Non-pigmented ciliary epithelial cell (primary cell): ENCODE measurements at regions not wholly inside any gene's neighbourhood (a gene's known extent, or its start where the extent isn't known, plus 50 kb on each side); places are given as distances from the start of the nearest gene placed in this dataset.

Source experiments
- DNase-seq: peaks from one replicate; pipeline ENCODE4 v3.0.0-alpha.2; 2010; ENCODE audit warnings: low read depth

GRCh38 chr2:20913491-20913890 is 90.6 kb upstream of the LDAH start:
- no peak for DNase-seq

GRCh38 chr2:20900052-20900636 is 77.2 kb upstream of the LDAH start:
- DNase-seq = no peak

- no peak for DNase-seq
Observed at GRCh38 chr2:20897874-20898453, 75.1 kb upstream of the LDAH start.

- no peak for DNase-seq
Observed at GRCh38 chr2:20897047-20897446, 74.1 kb upstream of the LDAH start.

GRCh38 chr2:20884829-20885228 is 61.9 kb upstream of the LDAH start:
- DNase-seq = no peak

- DNase-seq = no peak
Observed at GRCh38 chr2:20882466-20883170, 59.7 kb upstream of the LDAH start.

GRCh38 chr2:20880221-20880771 is 57.4 kb upstream of the LDAH start:
- no peak for DNase-seq

GRCh38 chr2:20879221-20879620 is 56.3 kb upstream of the LDAH start:
- no peak for DNase-seq

GRCh38 chr2:20877960-20878359 is 55.1 kb upstream of the LDAH start:
- no peak for DNase-seq
